Vagina (tissue), 2 donors: ENCODE measurements at regions not wholly inside any gene's neighbourhood (a gene's known extent, or its start where the extent isn't known, plus 50 kb on each side); places are given as distances from the start of the nearest gene placed in this dataset.

Experiments used
- CTCF ChIP-seq, 3 experiments: fragments of 450-650 bp in 2 of 3; fragments of 200-600 bp in 1 of 3; sonication (generic) in 1 of 3; IDR thresholded peaks; one replicate each; pipeline ENCODE4 v1.5.1; 2017 to 2019; ENCODE audit warnings: antibody characterized with exemption in 3 of 3, mild to moderate bottlenecking in 2 of 3, moderate library complexity in 2 of 3
- POLR2AphosphoS5 ChIP-seq, 2 donors: sonication (generic); formaldehyde crosslinking; IDR thresholded peaks; one replicate each; pipeline ENCODE4 v1.9.0; 2017; ENCODE audit warnings: antibody characterized with exemption in 2 of 2, mild to moderate bottlenecking in 2 of 2, low read depth in 1 of 2; ENCODE audit not compliant: insufficient read depth in 1 of 2

- no peak for TF ChIP-seq CTCF (IDR thresholded peaks at IDR 0.05)
- TF ChIP-seq POLR2AphosphoS5 (IDR thresholded peaks at IDR 0.05; ENCODE audit: insufficient read depth in 1 of 2, low read depth in 1 of 2), result no peak
These were observed 51.7 kb upstream of the TRA2B start for GRCh38 chr3:185989511-185989910.
